ENCODE measurements at regions not wholly inside any gene's neighbourhood (a gene's known extent, or its start where the extent isn't known, plus 50 kb on each side); places are given as distances from the start of the nearest gene placed in this dataset.
"Not testable (repeated sequence)": the region's sequence is repeated elsewhere in the genome, so short reads cannot be mapped to it uniquely, and the experiment has no call there.

GRCh38 chr16:29259635-29260457, 146.7 kb downstream of the NPIPB11 start:
- H3K27ac ChIP-seq (ENCODE audit: insufficient read depth in 1 of 2, low read depth in 1 of 2, low read length in 2 of 2, poor library complexity in 1 of 2, severe bottlenecking in 2 of 2); H3K4me3 ChIP-seq (ENCODE audit: control insufficient read depth in 1 of 7, extremely low read depth in 1 of 7, insufficient read depth in 4 of 7, low read depth in 2 of 7, low read length in 6 of 7); DNase-seq; H3K4me1 ChIP-seq (ENCODE audit: control extremely low read depth in 1 of 4, control insufficient read depth in 4 of 4, insufficient read depth in 4 of 4, low read length in 3 of 4); H3K9me3 ChIP-seq (ENCODE audit: control extremely low read depth in 1 of 5, control insufficient read depth in 4 of 5, insufficient read depth in 2 of 5, low read depth in 1 of 5, low read length in 4 of 5); POLR2A ChIA-PET; H3K36me3 ChIP-seq (ENCODE audit: control insufficient read depth in 4 of 4, insufficient read depth in 4 of 4, low read length in 3 of 4); H3K27me3 ChIP-seq (replicated peaks in 2 of 5; ENCODE audit: control insufficient read depth in 4 of 5, insufficient read depth in 5 of 5, low read length in 4 of 5); CTCF ChIA-PET: not testable (repeated sequence)
- WGBS (ENCODE audit: insufficient coverage): 98% methylated on average over 7 of the region's 25 CpGs

DNA sequence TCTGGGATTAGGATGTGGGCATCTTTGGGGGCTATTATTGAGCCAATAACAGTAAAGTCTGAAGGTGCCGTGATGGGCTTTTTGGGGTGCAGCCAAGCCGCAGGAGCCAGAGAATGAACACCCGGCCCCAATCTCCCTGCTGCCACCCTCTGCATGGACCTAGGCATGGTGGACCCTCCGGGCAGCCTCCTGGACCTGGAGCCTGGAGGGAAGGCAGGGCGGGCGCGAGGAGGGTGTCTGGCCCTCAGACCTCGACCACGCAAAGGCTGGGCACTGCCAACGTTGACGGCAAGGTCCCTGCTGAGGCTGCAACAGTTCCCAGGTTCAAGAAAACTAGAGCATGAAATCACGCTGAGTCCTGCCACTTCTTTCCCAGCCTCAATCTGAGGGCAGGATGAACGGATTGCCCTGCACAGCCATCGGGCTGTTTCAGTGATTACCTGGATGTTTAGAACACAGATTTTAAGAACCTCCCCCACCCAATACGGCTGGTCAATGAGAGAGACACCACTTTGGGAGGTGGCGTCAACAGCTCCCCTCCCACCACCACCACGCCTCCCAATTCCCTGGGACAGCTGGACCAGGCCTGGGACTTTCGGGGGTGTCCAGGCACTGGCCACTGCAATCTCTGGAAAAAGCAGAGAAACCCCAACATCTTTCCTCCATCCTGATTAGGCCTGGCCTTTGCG, 147.4 kb downstream of the NPIPB11 start:
- H3K27me3 ChIP-seq (replicated peaks in 2 of 5; ENCODE audit: control insufficient read depth in 4 of 5, insufficient read depth in 5 of 5, low read length in 4 of 5); H3K4me3 ChIP-seq (ENCODE audit: control insufficient read depth in 1 of 7, extremely low read depth in 1 of 7, insufficient read depth in 4 of 7, low read depth in 2 of 7, low read length in 6 of 7); CTCF ChIA-PET; H3K36me3 ChIP-seq (ENCODE audit: control insufficient read depth in 4 of 4, insufficient read depth in 4 of 4, low read length in 3 of 4); H3K4me1 ChIP-seq (ENCODE audit: control extremely low read depth in 1 of 4, control insufficient read depth in 4 of 4, insufficient read depth in 4 of 4, low read length in 3 of 4); H3K27ac ChIP-seq (ENCODE audit: insufficient read depth in 1 of 2, low read depth in 1 of 2, low read length in 2 of 2, poor library complexity in 1 of 2, severe bottlenecking in 2 of 2); H3K9me3 ChIP-seq (ENCODE audit: control extremely low read depth in 1 of 5, control insufficient read depth in 4 of 5, insufficient read depth in 2 of 5, low read depth in 1 of 5, low read length in 4 of 5); POLR2A ChIA-PET; DNase-seq: not testable (repeated sequence)
- 98% methylated on average over 7 of the region's 19 CpGs for WGBS (ENCODE audit: insufficient coverage)

GRCh38 chr16:29257419-29258336, 148.8 kb downstream of the NPIPB11 start:
- CTCF ChIA-PET; H3K36me3 ChIP-seq (ENCODE audit: control insufficient read depth in 4 of 4, insufficient read depth in 4 of 4, low read length in 3 of 4); DNase-seq; H3K9me3 ChIP-seq (ENCODE audit: control extremely low read depth in 1 of 5, control insufficient read depth in 4 of 5, insufficient read depth in 2 of 5, low read depth in 1 of 5, low read length in 4 of 5); POLR2A ChIA-PET; H3K27me3 ChIP-seq (replicated peaks in 2 of 5; ENCODE audit: control insufficient read depth in 4 of 5, insufficient read depth in 5 of 5, low read length in 4 of 5); H3K4me1 ChIP-seq (ENCODE audit: control extremely low read depth in 1 of 4, control insufficient read depth in 4 of 4, insufficient read depth in 4 of 4, low read length in 3 of 4); H3K27ac ChIP-seq (ENCODE audit: insufficient read depth in 1 of 2, low read depth in 1 of 2, low read length in 2 of 2, poor library complexity in 1 of 2, severe bottlenecking in 2 of 2); H3K4me3 ChIP-seq (ENCODE audit: control insufficient read depth in 1 of 7, extremely low read depth in 1 of 7, insufficient read depth in 4 of 7, low read depth in 2 of 7, low read length in 6 of 7): not testable (repeated sequence)
- WGBS (ENCODE audit: insufficient coverage): 98% methylated on average over 11 of the region's 18 CpGs

DNA sequence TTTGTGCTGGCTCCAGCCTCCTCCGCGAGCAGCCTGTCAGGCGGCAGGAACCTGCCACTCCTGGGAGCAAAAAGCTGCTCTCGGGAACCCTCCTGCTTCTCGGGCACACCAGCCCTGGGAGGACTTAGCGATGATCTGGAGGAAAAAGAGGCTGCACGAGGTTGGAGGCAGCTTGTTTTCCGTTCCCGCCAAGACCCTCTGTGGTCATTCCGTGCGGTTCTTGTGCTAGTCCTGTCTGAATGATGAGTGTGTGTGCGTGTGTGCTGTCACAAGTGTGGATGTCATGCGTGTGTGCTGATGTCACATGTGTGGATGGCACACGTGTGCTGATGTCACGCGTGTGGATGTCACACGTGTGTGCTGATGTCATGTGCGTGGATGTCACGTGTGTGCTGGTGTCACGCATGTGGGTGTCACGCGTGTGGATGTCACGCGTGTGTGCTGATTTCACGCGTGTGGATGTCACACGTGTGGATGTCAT, 150.0 kb downstream of the NPIPB11 start:
- POLR2A ChIA-PET: no interaction called here
- CTCF ChIA-PET: no interaction called here
- no peaks in the 10 kb centered on the region for H3K27me3 ChIP-seq (replicated peaks in 2 of 5; ENCODE audit: control insufficient read depth in 4 of 5, insufficient read depth in 5 of 5, low read length in 4 of 5)
- WGBS (ENCODE audit: insufficient coverage): 96% methylated on average over 25 of the region's 27 CpGs
- H3K36me3 ChIP-seq (ENCODE audit: control insufficient read depth in 4 of 4, insufficient read depth in 4 of 4, low read length in 3 of 4): peaks cover 0 to 9% (median 4%) of the 10 kb centered on the region in 4 experiments
- H3K4me1 ChIP-seq (ENCODE audit: control extremely low read depth in 1 of 4, control insufficient read depth in 4 of 4, insufficient read depth in 4 of 4, low read length in 3 of 4): no peaks in the 10 kb centered on the region
- H3K9me3 ChIP-seq (ENCODE audit: control extremely low read depth in 1 of 5, control insufficient read depth in 4 of 5, insufficient read depth in 2 of 5, low read depth in 1 of 5, low read length in 4 of 5): no peaks in the 10 kb centered on the region
- no peak for DNase-seq
- no peak overlapping the region for H3K27ac ChIP-seq (ENCODE audit: insufficient read depth in 1 of 2, low read depth in 1 of 2, low read length in 2 of 2, poor library complexity in 1 of 2, severe bottlenecking in 2 of 2)
- H3K4me3 ChIP-seq (ENCODE audit: control insufficient read depth in 1 of 7, extremely low read depth in 1 of 7, insufficient read depth in 4 of 7, low read depth in 2 of 7, low read length in 6 of 7): no peak overlapping the region

GRCh38 chr16:29255957-29256356, 150.6 kb downstream of the NPIPB11 start:
- DNase-seq; H3K4me1 ChIP-seq (ENCODE audit: control extremely low read depth in 1 of 4, control insufficient read depth in 4 of 4, insufficient read depth in 4 of 4, low read length in 3 of 4); H3K9me3 ChIP-seq (ENCODE audit: control extremely low read depth in 1 of 5, control insufficient read depth in 4 of 5, insufficient read depth in 2 of 5, low read depth in 1 of 5, low read length in 4 of 5); H3K27ac ChIP-seq (ENCODE audit: insufficient read depth in 1 of 2, low read depth in 1 of 2, low read length in 2 of 2, poor library complexity in 1 of 2, severe bottlenecking in 2 of 2); H3K27me3 ChIP-seq (replicated peaks in 2 of 5; ENCODE audit: control insufficient read depth in 4 of 5, insufficient read depth in 5 of 5, low read length in 4 of 5); CTCF ChIA-PET; H3K4me3 ChIP-seq (ENCODE audit: control insufficient read depth in 1 of 7, extremely low read depth in 1 of 7, insufficient read depth in 4 of 7, low read depth in 2 of 7, low read length in 6 of 7); POLR2A ChIA-PET: not testable (repeated sequence)
- peaks cover 0 to 10% (median 4%) of the 10 kb centered on the region in 4 experiments for H3K36me3 ChIP-seq (ENCODE audit: control insufficient read depth in 4 of 4, insufficient read depth in 4 of 4, low read length in 3 of 4)
- 90% methylated on average over 2 of the region's 6 CpGs for WGBS (ENCODE audit: insufficient coverage)

DNA sequence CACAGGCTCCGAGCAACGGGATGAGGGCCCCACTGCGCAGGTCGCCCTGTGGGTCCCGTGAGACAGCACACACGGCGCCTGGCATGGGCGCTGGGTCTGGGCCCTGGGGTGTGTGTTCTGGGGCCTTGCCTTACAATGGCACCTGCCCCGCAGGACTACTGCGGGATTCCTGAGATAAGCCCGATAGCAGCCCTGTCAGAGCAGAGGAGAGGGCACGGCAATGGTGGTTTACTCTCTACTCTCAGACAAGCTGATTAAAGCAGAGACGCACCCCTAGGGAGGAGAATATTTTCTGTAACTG, 151.1 kb downstream of the NPIPB11 start:
- H3K4me3 ChIP-seq (ENCODE audit: control insufficient read depth in 1 of 7, extremely low read depth in 1 of 7, insufficient read depth in 4 of 7, low read depth in 2 of 7, low read length in 6 of 7); POLR2A ChIA-PET: not testable (repeated sequence)

More for the DNA sequence above, 151.1 kb downstream of the NPIPB11 start:
- H3K4me1 ChIP-seq (ENCODE audit: control extremely low read depth in 1 of 4, control insufficient read depth in 4 of 4, insufficient read depth in 4 of 4, low read length in 3 of 4); DNase-seq; H3K9me3 ChIP-seq (ENCODE audit: control extremely low read depth in 1 of 5, control insufficient read depth in 4 of 5, insufficient read depth in 2 of 5, low read depth in 1 of 5, low read length in 4 of 5); H3K27me3 ChIP-seq (replicated peaks in 2 of 5; ENCODE audit: control insufficient read depth in 4 of 5, insufficient read depth in 5 of 5, low read length in 4 of 5); CTCF ChIA-PET; H3K27ac ChIP-seq (ENCODE audit: insufficient read depth in 1 of 2, low read depth in 1 of 2, low read length in 2 of 2, poor library complexity in 1 of 2, severe bottlenecking in 2 of 2): not testable (repeated sequence)
- WGBS (ENCODE audit: insufficient coverage): 100% methylated on average over 4 of the region's 13 CpGs
- peaks cover 0 to 10% (median 4%) of the 10 kb centered on the region in 4 experiments for H3K36me3 ChIP-seq (ENCODE audit: control insufficient read depth in 4 of 4, insufficient read depth in 4 of 4, low read length in 3 of 4)

All from common myeloid progenitor, CD34-positive (primary cell).